Activated CD4-positive, CD25-positive, alpha-beta regulatory T cell (primary cell): ENCODE measurements at regions not wholly inside any gene's neighbourhood (a gene's known extent, or its start where the extent isn't known, plus 50 kb on each side); places are given as distances from the start of the nearest gene placed in this dataset.
"Not testable (repeated sequence)": the region's sequence is repeated elsewhere in the genome, so short reads cannot be mapped to it uniquely, and the experiment has no call there.

Source experiments
- DNase-seq, 4 experiments: peaks; one replicate each; lab custom pipeline; 2025; lab: John Stamatoyannopoulos, UW

DNA sequence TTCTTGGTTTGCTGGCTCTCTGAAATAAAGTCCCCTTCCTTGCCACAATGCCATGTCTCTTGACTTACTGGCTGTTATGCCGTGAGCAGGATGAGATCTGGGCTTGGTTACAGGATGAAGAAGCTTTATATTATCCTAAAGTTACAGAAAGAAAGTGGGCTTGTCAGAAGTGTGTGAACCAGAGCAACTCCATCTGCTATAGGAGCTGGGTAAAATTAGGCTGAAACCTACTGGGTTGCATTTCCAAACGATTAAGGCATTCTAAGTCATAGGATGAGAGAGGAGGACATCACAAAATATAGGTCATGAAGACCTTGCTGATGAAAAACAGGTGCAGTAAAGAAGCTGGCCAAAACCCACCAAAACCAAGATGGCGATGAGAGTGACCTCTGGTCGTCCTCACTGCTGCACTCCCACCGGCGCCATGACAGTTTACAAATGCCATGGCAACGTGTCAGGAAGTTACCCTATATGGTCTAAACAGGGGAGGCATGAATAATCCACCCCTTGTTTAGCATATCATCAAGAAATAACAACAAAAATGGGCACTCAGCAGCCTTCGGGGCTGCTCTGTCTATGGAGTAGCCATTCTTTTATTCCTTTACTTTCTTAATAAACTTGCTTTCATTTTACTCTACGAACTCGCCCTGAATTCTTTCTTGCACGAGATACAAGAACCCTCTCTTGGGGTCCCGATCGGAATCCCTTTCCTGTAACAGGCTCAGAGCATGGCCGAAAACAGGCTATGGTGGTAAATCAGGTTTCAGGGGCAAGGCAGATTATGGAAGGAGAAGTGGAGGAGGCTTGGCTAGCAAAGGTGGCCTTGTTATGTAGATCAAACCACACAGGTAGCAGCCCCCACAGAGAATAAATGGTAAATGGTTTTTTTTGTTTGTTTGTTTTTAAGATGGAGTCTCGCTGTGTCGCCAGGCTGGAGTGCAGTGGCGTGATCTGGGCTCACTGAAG is 81.3 kb upstream of the C16orf82 start:
- DNase-seq = no peak

DNA sequence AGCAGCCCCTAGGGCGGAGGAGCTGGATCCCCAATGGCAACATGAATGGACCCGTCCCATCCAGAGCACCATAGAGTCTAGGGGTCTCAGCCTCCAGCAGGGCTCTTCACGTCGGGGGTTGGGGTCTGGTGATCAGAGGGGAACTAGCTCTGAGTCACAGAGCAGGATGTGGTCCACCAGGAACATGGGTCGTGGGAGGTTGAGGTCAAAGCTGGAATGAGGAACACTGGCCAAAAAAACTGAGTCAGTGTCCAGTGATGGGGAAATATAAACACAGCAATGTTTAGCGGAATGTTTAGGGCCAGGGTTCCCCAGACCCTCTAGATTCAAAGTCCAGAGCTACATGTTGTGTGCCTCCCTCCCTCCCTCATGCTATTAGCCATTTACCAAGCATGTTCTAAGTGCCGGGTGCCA is 79.1 kb upstream of the C16orf82 start:
- no peak for DNase-seq

GRCh38 chr16:26988186-26988585 is 78.5 kb upstream of the C16orf82 start:
- DNase-seq = no peak

DNA sequence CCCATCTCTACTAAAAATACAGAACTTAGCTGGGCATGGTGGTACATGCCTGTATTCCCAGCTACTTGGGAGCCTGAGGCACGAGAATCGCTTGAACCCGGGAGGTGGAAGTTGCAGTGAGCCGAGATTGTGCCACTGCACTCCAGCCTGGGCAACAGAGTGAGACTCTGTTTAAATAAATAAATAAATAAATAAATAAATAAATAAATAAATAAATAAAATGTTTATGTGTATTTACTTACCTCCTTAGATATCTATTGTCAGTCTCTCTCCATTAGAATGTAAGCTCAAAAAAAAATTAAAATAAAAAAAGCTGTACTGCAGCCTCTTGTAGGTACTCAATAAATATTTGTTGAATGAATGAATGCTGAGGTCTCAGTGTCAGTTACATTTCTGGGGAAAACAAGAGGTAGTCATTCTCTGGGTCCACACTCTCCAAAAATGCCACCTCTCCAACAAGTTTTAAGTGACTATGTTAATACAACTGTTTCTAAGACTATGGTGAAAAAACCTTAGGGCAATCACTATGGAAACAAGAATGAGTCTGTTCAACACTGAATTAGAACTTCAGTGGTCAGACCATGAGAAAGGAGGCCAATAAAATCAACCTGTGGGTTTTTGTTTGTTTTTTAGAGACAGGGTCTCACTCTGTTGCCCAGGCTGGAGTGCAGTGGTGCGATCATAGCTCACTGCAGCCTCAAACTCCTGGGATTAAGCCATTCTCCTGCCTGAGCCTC is 76.2 kb upstream of the C16orf82 start:
- DNase-seq = not testable (repeated sequence)

DNA sequence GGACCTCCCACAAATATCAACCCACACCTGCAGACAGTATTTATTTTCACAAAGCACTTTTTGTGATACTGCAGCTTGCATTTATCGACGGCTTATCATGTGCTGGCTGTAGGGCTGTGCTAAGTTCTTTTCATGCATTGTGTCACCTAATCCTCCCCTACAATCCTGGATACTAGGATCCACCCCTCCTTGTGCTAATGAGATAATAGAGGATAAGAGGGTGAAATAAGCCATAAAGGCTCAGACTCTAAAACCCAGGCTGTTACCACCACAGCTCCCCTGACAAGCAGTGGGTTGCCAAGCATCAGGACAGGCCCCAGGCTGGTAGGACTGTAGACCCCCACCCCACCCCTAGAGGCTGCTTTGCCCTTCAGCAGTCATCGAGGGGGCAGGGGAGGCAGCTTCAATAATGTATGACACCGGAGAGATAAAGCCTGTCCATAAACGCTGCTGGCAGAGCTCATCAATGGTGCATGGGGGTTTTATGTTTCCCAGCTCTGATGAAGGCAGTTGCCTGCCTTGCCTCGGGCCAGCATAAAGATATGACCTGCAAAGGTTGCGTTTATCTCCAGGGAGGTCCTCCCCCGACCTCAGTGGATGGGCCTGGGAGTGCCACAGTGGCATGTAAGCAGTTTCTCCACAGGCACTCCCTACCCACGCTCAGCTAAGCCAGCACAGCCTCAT is 73.9 kb upstream of the C16orf82 start:
- DNase-seq = no peak

DNA sequence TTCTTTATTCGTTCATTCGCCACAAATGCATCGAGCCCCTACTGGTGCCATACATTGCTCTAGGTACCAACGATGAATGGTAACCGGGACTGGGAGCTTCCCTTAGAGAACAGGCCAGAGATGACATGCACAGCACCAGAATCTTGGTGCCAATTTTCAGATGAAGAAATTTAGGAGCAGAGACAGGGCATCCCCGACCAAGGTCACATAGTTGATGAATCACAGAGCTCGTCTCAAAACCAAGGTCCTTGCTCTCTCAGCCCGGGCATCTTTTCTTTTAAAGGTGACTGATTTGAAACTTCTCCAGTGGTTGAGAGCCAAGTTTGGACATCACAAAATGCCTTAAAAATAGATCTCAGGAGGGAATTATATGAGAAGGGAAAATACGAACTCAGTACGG is 73.2 kb upstream of the C16orf82 start:
- no peak for DNase-seq

GRCh38 chr16:26993963-26994362 is 72.8 kb upstream of the C16orf82 start:
- no peak for DNase-seq

GRCh38 chr16:26995522-26995921 is 71.2 kb upstream of the C16orf82 start:
- DNase-seq = no peak

DNA sequence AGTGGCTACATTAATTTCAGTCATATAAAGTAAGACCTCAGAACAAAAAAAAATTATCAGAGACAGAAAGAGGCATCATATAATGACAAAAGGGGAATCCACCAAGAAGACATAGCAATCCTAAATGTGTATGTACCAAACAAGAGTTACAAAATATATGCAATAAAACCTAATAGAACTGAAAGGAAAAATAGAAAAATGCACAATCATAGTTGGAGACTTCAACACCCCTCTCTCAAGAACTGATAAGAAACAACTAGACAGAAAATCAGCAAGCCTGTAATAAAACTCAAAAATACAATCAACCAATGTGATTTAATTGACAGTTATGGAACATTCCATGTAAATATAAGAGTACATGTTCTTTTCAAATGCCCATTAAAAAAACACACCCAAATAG is 61.3 kb upstream of the C16orf82 start:
- DNase-seq = no peak
